ENCODE measurements at regions not wholly inside any gene's neighbourhood (a gene's known extent, or its start where the extent isn't known, plus 50 kb on each side); places are given as distances from the start of the nearest gene placed in this dataset.

DNA sequence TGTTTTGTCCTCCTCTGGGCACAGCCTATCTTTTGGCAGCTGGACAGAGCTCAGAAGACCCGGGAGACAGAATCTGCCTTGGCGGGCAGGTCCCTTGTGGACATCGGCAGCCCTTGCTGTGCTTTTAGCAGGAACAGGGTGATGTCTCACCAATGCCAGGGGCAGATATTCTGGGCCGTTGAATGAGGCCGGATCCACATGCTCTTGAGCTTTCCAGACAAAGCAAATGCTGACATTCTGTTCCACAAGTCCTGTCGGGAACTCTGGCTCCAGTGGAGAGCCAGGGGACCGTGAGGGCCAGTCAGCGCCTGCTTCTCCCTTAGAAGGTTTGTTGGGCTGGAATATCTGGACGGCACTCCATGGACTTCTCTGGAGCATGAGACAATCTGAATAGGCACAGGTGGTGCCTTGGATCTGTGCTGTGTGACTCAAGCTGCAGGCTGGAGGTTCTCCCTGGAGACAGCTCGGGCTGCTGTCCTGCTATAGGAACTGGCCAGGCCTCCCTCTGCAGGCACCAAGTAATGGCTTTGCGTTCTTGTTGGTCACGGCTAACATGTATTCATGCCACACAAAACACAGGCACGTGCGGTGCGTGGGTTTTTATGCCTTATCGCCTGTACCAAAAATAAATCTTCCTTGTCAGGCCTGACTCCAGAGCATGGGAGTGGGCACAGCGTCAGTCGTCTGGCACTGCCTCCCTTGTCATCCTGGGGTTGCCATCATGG lies 80.3 kb downstream of the GADD45G start:
- peaks cover 25% of the 10 kb centered on the region for H3K27me3 Mint-ChIP-seq (ENCODE audit: insufficient read depth, low read depth, poor library complexity)
- no peak for DNase-seq (ENCODE audit: low spot score)
- no peak overlapping the region for H3K27ac ChIP-seq (ENCODE audit: low read depth)

More for the DNA sequence above, 80.3 kb downstream of the GADD45G start:
- H3K79me2 ChIP-seq (replicated peaks; ENCODE audit: insufficient read depth) = no peaks in the 10 kb centered on the region
- no peaks in the 10 kb centered on the region for H3F3A ChIP-seq (replicated peaks; ENCODE audit: low read depth)
- H3K4me1 ChIP-seq (ENCODE audit: insufficient read depth) = peaks cover 4% of the 10 kb centered on the region
- no peaks in the 10 kb centered on the region for H3K36me3 ChIP-seq (ENCODE audit: insufficient read depth)
- H2AFZ ChIP-seq = no peak overlapping the region
- no peaks in the 10 kb centered on the region for H4K20me1 ChIP-seq (replicated peaks; ENCODE audit: insufficient read depth)
- TF ChIP-seq REST (IDR thresholded peaks at IDR 0.05; ENCODE audit: unreplicated experiment) (no peak), EZH2phosphoT487 (IDR thresholded peaks at IDR 0.05; ENCODE audit: unreplicated experiment) (no peak), ZNF462 (CRISPR knock-in tag; IDR thresholded peaks at IDR 0.05) (no peak), NANOG (IDR thresholded peaks at IDR 0.05; ENCODE audit: borderline replicate concordance) (no peak), CREB1 (CRISPR knock-in tag; IDR thresholded peaks at IDR 0.05; ENCODE audit: low read depth) (no peak), JUNB (IDR thresholded peaks at IDR 0.05; ENCODE audit: unreplicated experiment) (no peak), ETS1 (IDR thresholded peaks at IDR 0.05) (no peak), ZNF331 (CRISPR knock-in tag; IDR thresholded peaks at IDR 0.05; ENCODE audit: low read depth) (no peak), POLR2AphosphoS5 (IDR thresholded peaks at IDR 0.05; ENCODE audit: low read depth) (no peak), STAT1 (IDR thresholded peaks at IDR 0.05; ENCODE audit: unreplicated experiment) (no peak), EZH2 (IDR thresholded peaks at IDR 0.05; ENCODE audit: low read depth, unreplicated experiment) (no peak), CTCF (conservative IDR thresholded peaks at IDR 0.05; ENCODE audit: low read depth in 2 of 2) (no peak), ZNF114 (CRISPR knock-in tag; IDR thresholded peaks at IDR 0.05) (no peak)
- Mint-ChIP-seq H3K36me3 (ENCODE audit: low read depth) (peaks cover 15% of the 10 kb centered on the region), H3K4me3 (no peak overlapping the region), H3K27ac (no peak overlapping the region), H3K4me1 (peaks cover 29% of the 10 kb centered on the region), H3K9me3 (peaks cover 18% of the 10 kb centered on the region)
- H3K27me3 ChIP-seq (ENCODE audit: insufficient read depth) = no peaks in the 10 kb centered on the region
- no peak overlapping the region for H3K4me3 ChIP-seq
- no peak for ATAC-seq
- no peak overlapping the region for H3K4me2 ChIP-seq
- no peaks in the 10 kb centered on the region for H3K9me2 ChIP-seq (ENCODE audit: insufficient read depth)

Data from GM23338 (cell line).